CD4-positive, alpha-beta T cell treated with Interleukin-4 for 4 hours (primary cell): ENCODE measurements at regions not wholly inside any gene's neighbourhood (a gene's known extent, or its start where the extent isn't known, plus 50 kb on each side); places are given as distances from the start of the nearest gene placed in this dataset.
A peak's percentile ranks its signal among the peaks of the same experiment; 100 is the strongest.

Source experiments
- DNase-seq: peaks from one replicate; pipeline ENCODE4 v3.0.0-alpha.2; 2020

DNA sequence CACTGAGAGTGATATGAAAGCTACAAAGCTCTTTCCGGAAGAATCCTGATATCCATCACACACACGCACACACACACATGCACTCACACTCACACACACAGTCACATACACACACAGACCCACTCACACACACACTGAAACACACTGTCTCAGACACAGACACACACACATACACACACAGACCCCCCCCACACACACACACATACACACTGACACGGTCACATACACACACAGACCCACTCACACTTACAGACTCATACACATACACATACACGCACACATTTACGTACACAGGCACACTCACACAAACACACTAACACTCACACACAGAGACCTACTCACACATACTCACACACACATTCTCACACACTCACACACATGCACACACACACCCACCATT lies 58.6 kb downstream of the LIG4 start:
- DNase-seq, result no peak

- DNase-seq, result peak; percentile 53
Measured at GRCh38 chr13:108155185-108156106, 59.9 kb downstream of the LIG4 start.

DNA sequence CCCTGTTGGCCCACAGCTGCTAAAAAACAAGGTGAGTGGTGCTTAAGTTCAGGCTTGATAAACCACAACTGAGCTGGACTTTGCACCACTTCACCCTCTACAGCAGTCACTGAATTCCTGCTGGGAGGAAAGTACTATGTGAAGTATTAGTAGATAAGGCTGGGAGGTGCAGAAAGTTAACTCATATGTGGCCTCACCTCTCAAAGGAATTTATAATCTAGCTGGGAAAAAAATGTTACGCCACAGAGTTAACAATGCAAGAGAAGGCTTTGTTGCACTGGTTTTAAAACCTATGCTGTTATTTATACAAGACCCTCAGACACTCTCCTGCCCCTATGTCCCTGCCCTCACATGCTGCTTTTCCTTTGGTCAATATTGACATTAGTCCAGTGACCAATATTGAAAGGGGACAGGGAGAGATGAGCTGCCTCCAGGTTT lies 60.9 kb downstream of the LIG4 start:
- no peak for DNase-seq

GRCh38 chr13:108146642-108147041 lies 68.7 kb downstream of the LIG4 start:
- no peak for DNase-seq

DNA sequence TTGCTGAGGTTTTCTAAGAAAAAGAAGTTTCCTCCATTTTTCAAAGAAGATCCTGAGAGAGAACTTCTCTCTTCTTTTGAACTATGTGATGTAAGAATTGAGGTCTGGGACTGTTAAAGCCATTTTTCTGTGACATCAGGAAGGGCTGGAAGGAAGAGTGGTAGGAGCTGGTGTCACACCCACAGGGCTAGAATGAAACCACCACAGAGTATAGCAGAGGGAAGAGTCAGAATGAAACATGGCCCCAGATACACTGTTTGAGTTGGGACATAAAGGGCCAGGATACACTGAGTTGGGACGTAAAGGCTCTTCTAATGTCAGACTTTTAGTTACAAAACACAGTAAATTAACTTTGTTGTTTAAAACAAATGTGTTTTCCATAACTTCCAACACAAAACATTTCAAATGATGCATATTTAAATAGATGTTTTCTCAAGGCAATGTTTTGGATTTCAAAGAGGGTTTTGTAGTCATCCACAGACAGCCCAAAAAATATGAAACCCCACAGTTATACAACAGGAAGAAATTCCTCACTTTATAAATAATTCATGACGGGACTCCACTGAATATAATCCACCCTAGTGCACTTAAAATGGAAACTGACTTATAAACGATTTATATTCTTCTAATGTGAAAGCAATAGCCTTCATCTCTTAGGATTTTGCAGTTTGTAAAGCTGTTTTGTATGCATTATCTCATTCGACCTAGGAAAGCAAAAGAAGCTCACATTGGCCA lies 72.5 kb downstream of the LIG4 start:
- DNase-seq, result no peak

DNA sequence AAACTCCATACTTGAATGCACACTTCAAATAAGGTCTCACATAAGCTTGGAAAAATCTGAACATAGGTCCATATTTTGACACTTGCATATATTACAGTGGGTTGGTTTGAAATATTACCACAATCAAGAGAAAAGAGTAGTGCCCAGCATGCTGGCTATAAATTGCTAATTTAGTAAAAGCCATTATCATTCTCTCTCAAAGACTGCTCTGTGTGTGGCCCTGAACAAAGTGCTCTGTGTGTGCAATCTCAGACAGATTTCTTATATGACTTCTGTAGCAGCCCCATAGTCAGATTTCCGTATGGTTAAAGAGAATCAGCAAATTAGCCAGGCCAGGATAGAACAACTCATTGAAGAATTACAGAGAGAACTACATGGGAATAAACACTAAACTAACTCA lies 78.2 kb downstream of the LIG4 start:
- no peak for DNase-seq

DNA sequence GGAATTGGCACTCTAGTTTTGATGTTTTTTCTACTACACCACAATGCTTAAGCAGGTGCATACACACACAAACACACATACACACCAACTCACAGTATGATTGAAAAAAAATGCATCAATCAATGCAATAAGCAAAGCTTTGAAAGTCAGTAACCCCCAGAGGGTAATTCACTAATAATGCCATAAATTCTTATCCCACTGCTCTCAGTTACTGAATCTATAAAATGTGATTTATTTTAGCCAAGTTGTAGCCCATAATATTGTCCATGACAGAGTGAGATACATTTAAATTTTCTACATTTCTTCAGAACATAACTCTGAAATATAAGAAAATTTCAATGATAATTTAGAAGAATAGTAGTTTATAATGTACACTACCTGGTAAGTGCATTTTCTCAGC lies 87.9 kb downstream of the LIG4 start:
- no peak for DNase-seq

- no peak for DNase-seq
Measured at GRCh38 chr13:108126056-108126455, 89.3 kb downstream of the LIG4 start.

DNA sequence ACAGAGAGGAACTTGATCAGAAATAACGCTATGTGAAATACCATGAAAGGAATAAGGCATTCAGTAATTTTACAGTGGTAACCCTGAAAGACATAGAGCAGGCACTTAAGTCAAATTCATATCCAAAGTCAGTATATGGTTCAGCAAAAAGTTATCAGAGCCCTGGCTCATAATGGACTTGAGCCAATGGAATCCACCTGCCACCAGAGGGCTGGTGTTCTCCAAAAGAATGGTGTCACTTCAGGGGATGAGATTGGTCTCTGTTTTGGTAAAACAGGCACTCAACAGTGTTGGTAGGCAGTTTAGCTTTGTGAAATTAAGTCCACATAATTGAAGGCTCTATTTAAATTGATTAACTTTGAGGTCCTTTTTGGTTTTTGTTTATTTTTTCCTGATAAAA lies 93.9 kb downstream of the LIG4 start:
- DNase-seq, result no peak

DNA sequence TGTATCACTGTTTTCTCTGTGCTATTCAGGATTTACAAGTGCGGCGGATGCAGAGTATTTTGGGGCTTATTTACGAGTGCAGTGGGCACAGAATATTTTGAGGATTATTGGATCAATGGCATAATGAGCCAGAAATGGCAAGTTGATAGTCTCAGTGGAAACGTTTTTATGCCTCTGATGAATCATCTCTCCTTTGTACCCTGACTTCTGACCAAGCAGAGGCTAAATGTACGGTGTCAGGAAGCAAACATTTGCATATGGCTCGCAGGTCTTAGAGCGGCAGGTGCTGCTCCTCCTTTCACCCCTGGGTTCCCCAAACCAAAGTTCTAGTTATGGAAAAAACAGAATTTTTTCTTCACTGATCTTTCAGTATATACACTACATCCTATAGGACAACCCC lies 94.5 kb downstream of the LIG4 start:
- DNase-seq, result no peak

DNA sequence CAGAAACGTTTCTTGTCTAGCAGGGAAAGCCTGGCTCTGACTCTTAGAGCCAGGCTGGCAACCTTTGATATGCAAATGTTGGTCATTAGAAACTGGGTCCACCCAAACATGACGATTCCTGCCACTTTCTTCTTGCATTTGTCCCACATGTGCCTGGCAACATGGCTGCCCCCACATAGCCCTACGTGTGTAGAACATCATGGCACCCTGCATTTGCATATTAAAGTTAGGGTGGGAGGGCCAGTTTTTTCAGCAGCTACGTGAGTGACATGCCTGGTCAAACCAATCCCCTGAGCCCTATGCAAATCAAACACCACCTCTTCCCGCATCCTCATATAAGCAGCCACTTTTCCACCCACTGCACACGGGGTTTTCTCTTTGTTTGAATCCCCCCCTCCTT lies 95.0 kb downstream of the LIG4 start:
- no peak for DNase-seq

DNA sequence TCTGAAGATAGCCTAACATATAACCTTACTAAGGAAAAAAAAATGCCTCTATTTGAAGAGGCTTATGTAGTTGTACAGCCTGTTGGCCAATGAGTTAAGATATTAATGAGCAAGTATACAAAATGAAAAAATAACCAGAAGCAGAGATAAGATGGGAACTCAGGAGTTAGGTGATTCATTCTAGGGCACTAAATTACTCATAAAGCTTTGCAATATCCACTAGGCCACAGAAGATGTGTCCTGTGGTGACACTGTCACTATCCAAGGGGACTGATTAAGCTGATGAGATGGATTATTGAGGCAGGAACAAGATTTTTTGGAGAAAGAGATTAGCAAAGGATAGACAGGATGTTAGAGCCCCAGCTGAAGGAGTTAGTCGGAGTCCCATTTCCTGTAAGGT lies 99.6 kb downstream of the LIG4 start:
- DNase-seq, result no peak

- no peak for DNase-seq
Measured at GRCh38 chr13:108113407-108113806, 101.9 kb downstream of the LIG4 start.

DNA sequence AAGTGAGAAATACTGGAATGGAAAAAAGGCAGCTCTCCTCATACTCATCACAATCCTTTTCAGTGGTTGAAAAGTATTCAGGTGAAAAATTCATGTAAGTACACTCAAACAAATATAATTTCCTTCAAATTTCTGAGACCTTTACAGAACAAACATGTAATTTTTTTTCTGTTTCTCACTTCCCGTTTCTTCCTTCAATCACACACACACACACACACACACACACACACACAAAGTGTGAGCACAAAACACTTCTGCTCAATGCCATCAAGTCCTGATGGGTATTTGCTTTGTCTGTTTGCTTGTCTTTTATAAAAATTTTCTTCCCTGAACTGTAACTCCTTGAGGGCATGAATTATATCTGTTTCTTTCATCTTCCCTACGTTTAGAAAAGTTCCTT lies 110.6 kb downstream of the LIG4 start:
- no peak for DNase-seq

- no peak for DNase-seq
Measured at GRCh38 chr13:108102771-108103170, 112.6 kb downstream of the LIG4 start.

GRCh38 chr13:108096301-108096915 lies 118.9 kb downstream of the LIG4 start:
- DNase-seq, result no peak

DNA sequence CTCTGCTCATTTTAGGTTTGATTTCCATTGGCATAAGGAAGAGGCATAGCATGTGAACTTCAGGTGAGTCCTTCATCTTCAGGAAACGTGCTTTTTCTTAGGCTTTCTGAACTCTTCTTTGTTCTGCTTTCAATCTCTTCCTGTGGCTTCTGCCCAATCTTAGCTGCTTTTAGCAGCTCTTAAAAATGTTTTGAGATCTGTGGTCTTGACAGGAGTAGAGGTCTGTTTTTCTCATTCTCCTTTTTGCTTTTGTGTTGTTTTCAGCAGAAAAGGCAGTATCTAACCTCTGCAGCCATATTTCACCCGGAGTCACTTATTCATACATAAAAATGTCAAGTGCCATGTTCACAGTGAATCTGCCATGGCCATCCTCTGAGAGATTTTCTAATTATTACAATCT lies 120.3 kb downstream of the LIG4 start:
- DNase-seq, result no peak

GRCh38 chr13:108093616-108094015 lies 121.7 kb downstream of the LIG4 start:
- no peak for DNase-seq

GRCh38 chr13:108087810-108088209 lies 127.5 kb downstream of the LIG4 start:
- no peak for DNase-seq

DNA sequence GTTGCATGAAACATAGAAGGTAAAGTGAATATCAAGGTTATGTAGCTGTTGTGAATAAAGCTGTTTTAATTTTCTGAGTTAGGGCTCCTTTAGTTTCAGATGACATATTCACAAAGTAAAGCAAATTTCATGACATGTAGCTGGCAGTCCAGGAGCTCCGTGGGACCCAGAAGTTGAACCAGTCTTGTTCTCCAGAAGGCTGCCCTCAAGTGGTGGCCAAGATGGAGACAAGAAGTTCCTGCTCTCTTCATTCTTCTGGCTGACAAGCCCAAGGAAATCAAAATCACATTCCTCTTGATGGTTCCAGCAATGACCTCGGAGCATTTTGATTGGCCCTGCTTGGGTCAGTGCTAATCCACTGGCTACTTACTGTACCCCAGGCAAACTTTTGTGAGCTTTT lies 128.7 kb downstream of the LIG4 start:
- no peak for DNase-seq

- no peak for DNase-seq
Measured at GRCh38 chr13:108084840-108085239, 130.5 kb downstream of the LIG4 start.

DNA sequence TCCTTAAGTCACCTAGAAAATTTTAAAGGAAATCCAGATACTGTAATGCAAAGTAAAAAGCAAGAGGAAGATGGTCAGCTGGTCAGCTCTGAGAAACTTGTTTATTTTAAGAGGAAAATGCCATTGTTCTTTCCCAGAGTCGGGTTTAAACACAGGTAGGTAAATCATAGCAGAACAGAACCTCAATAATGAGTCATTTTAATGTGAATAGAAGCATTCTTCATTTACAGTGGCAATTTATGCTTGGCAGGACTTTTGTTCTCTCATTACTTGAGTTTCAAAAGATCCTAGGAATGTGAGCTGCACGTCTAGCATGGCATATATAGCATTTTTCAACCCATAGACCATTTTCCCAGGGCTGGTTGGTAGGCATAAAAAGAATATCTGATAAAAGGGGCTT lies 132.3 kb downstream of the LIG4 start:
- DNase-seq, result no peak

DNA sequence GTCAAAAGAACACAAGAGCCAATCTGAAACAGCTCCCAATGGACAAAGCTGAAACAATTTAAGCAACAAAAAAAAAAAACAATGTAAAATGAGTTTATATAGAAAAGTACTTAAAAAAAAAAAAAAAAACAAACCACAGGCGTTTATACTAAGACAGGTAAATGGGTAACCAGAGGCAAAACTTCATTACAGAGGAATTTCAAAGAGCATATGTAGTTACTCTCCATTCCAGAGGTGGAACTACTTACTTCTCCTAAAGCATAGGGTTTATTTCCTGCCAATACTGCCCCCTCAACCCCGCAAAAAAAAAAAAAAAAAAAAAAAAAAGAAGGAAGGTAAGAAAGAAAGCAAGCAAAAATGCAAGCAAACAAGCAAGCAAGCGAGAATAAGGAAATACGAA lies 132.9 kb downstream of the LIG4 start:
- no peak for DNase-seq

GRCh38 chr13:108077284-108077683 lies 138.1 kb downstream of the LIG4 start:
- no peak for DNase-seq
